CD14-positive monocyte (primary cell): ENCODE measurements at regions not wholly inside any gene's neighbourhood (a gene's known extent, or its start where the extent isn't known, plus 50 kb on each side); places are given as distances from the start of the nearest gene placed in this dataset.
A peak's percentile ranks its signal among the peaks of the same experiment; 100 is the strongest.
"Not testable (repeated sequence)": the region's sequence is repeated elsewhere in the genome, so short reads cannot be mapped to it uniquely, and the experiment has no call there.

ENCODE experiments used
- DNase-seq, 3 donors: peaks; one replicate each; pipeline ENCODE4 v3.0.0-alpha.2; 2011 to 2022
- H2AFZ ChIP-seq: 2 replicates; pipeline ENCODE4 v1.6.0; 2012; ENCODE audit warnings: mild to moderate bottlenecking, low read depth, low read length, inconsistent platforms; ENCODE audit not compliant: insufficient read depth, poor library complexity, severe bottlenecking
- H3K27ac ChIP-seq, 2 donors: 1 replicate in 1 of 2; 2 replicates in 1 of 2; pipeline ENCODE4 v1.5.1; 2012 to 2013; ENCODE audit warnings: low read length in 2 of 2, control low read depth in 1 of 2, inconsistent platforms in 1 of 2, low read depth in 1 of 2, mild to moderate bottlenecking in 1 of 2
- H3K27me3 ChIP-seq, 2 donors: one replicate each; pipeline versions ENCODE4 v1.6.0 to v1.6.1; 2011 to 2013; ENCODE audit warnings: low read length in 2 of 2; ENCODE audit not compliant: control insufficient read depth in 2 of 2, insufficient read depth in 2 of 2
- H3K36me3 ChIP-seq, 2 donors: replicated peaks in 1 of 2; 1 replicate in 1 of 2; 2 replicates in 1 of 2; pipeline versions ENCODE4 v1.5.1 to v1.6.1; 2012 to 2013; ENCODE audit warnings: low read length in 2 of 2, control low read depth in 1 of 2, inconsistent platforms in 1 of 2, mild to moderate bottlenecking in 1 of 2; ENCODE audit not compliant: insufficient read depth in 2 of 2, control insufficient read depth in 1 of 2
- H3K4me1 ChIP-seq, 2 donors: 1 replicate in 1 of 2; 2 replicates in 1 of 2; pipeline versions ENCODE4 v1.5.1 to v1.6.1; 2012 to 2013; ENCODE audit warnings: low read length in 2 of 2, control low read depth in 1 of 2, inconsistent platforms in 1 of 2, mild to moderate bottlenecking in 1 of 2, moderate library complexity in 1 of 2; ENCODE audit not compliant: insufficient read depth in 2 of 2, control insufficient read depth in 1 of 2
- H3K4me2 ChIP-seq: replicated peaks from 2 replicates; pipeline ENCODE3; 2012; ENCODE audit warnings: low read length, moderate library complexity, mild to moderate bottlenecking; ENCODE audit not compliant: poor library complexity, severe bottlenecking; ENCODE audit errors: extremely low read depth
- H3K4me3 ChIP-seq, 3 experiments: fragments of 200-600 bp in 1 of 3; sonication (generic) in 1 of 3; replicated peaks in 1 of 3; 1 replicate in 2 of 3; 2 replicates in 1 of 3; pipeline ENCODE4 v1.5.1; 2011 to 2013; ENCODE audit warnings: low read length in 3 of 3, mild to moderate bottlenecking in 3 of 3, control low read depth in 2 of 3, low read depth in 2 of 3, inconsistent platforms in 1 of 3, moderate library complexity in 1 of 3
- H3K79me2 ChIP-seq: 2 replicates; pipeline ENCODE4 v1.6.0; 2012; ENCODE audit warnings: mild to moderate bottlenecking, control low read depth, inconsistent platforms, low read length, moderate library complexity; ENCODE audit not compliant: insufficient read depth
- H3K9ac ChIP-seq: 2 replicates; pipeline ENCODE4 v1.6.0; 2017; ENCODE audit warnings: low read length, mild to moderate bottlenecking; ENCODE audit not compliant: insufficient read depth, poor library complexity, severe bottlenecking
- H3K9me3 ChIP-seq, 2 donors: replicated peaks in 1 of 2; 1 replicate in 1 of 2; 2 replicates in 1 of 2; pipeline versions ENCODE4 v1.5.1 to v1.6.1; 2012 to 2013; ENCODE audit warnings: low read length in 2 of 2, control low read depth in 1 of 2; ENCODE audit not compliant: control insufficient read depth in 1 of 2, insufficient read depth in 1 of 2
- H4K20me1 ChIP-seq: 2 replicates; pipeline ENCODE4 v1.6.0; 2012; ENCODE audit warnings: mild to moderate bottlenecking, low read length, control low read depth, moderate library complexity; ENCODE audit not compliant: insufficient read depth
- H3K27ac Mint-ChIP-seq, 7 donors: one replicate each; pipeline ENCODE4 v1.8.0; 2020; ENCODE audit warnings: mild to moderate bottlenecking in 7 of 7, mixed read lengths in 7 of 7, moderate library complexity in 6 of 7, inconsistent platforms in 2 of 7
- H3K27me3 Mint-ChIP-seq, 3 donors: one replicate each; pipeline ENCODE4 v1.8.0; 2021 to 2022; ENCODE audit warnings: low read depth in 3 of 3, mild to moderate bottlenecking in 3 of 3, mixed read lengths in 3 of 3, moderate library complexity in 3 of 3, inconsistent platforms in 1 of 3
- H3K36me3 Mint-ChIP-seq, 2 donors: one replicate each; pipeline ENCODE4 v1.8.0; 2020; ENCODE audit warnings: mixed read lengths in 2 of 2, inconsistent platforms in 1 of 2, mild to moderate bottlenecking in 1 of 2
- H3K4me1 Mint-ChIP-seq: one replicate; pipeline ENCODE4 v1.8.0; 2020; ENCODE audit warnings: mild to moderate bottlenecking, mixed read lengths
- H3K4me3 Mint-ChIP-seq, 2 donors: one replicate each; pipeline ENCODE4 v1.8.0; 2020; ENCODE audit warnings: mild to moderate bottlenecking in 2 of 2, mixed read lengths in 2 of 2, moderate library complexity in 1 of 2
- H3K9me3 Mint-ChIP-seq, 7 donors: one replicate each; pipeline ENCODE4 v1.8.0; 2020 to 2022; ENCODE audit warnings: mixed read lengths in 7 of 7, mild to moderate bottlenecking in 6 of 7, moderate library complexity in 6 of 7, inconsistent platforms in 2 of 7
- CTCF ChIP-seq: fragments of 200-600 bp; IDR thresholded peaks from one replicate; pipeline ENCODE4 v1.8.0; 2022; ENCODE audit warnings: antibody characterized with exemption, mild to moderate bottlenecking
- WGBS: methylation state at CpG from one replicate; pipeline ENCODE4 v1.1.5; 2013; ENCODE audit warnings: missing lambda C conversion rate; ENCODE audit not compliant: insufficient coverage; 5-methylcytosine and 5-hydroxymethylcytosine counted together
- intact Hi-C, 2 donors: fragments of 100-400 bp; cut with micrococcal nuclease; formaldehyde crosslinking; loops; one replicate each; pipeline versions ENCODE4 v1.15.0 to v1.15.1; 2023

GRCh38 chr16:88274847-88275246, 107.9 kb upstream of the ZNF469 start:
- Histone ChIP-seq H2AFZ (no peak overlapping the region), H3K27ac (no peak overlapping the region), H3K4me1 (peaks cover 0 to 8% of the 10 kb centered on the region in 2 donors), H3K9ac (no peak overlapping the region), H3K27me3 (no peaks in the 10 kb centered on the region), H4K20me1 (no peaks in the 10 kb centered on the region), H3K4me2 (no peak overlapping the region), H3K36me3 (no peaks in the 10 kb centered on the region), H3K4me3 (no peak overlapping the region), H3K79me2 (no peaks in the 10 kb centered on the region), H3K9me3 (peaks cover 11 to 22% of the 10 kb centered on the region in 2 donors)
- DNase-seq = no peak
- peaks cover 8% of the 10 kb centered on the region for H3K4me1 Mint-ChIP-seq
- peaks cover 0 to 4% (median 1%) of the 10 kb centered on the region in 3 donors for H3K27me3 Mint-ChIP-seq
- peak overlapping the region in 1 of 7 donors; percentile 83 for H3K27ac Mint-ChIP-seq
- no peaks in the 10 kb centered on the region for H3K36me3 Mint-ChIP-seq
- intact Hi-C loops = no loop called here
- H3K9me3 Mint-ChIP-seq = peaks cover 0 to 19% (median 6%) of the 10 kb centered on the region in 7 donors
- 83% methylated on average over 3 of the region's 17 CpGs for WGBS
- TF ChIP-seq CTCF = no peak
- H3K4me3 Mint-ChIP-seq = no peak overlapping the region

DNA sequence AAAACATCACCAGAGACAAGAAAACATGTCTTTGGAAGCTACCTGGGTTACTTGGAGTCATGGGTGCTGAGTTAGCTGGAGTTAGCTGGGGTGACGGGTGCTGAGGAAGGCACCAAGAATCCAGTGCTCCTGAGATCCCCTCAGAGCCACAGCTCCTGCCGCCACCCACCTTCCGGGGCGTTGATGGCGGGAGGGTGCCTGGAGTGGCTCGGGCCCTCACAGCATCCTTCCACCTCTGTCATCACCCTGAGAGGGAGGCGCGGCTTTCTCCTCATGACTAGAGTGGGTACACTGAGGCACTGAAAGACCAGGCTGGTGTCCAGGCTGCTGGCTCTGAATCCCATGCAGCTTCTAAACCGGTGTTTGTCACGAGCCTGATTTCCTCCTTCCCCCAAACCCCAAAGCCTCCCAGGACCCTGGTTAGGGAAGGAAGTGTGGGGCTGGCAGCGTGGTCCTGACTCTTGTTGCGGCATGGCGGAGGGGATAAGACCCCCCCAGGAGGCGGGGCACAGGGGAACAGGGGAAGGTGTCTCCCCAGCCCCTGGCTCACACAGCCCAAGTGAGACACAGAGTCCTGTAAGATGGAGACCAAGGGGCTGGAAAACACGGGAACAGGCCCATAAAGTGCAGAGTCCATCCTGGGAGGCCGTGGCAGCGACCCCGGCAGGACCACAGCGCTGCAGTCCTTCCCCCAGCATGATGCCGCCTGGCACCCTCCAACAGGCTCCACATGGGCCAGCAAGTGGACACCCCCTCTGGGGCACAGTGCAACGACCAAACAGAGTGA, 107.2 kb upstream of the ZNF469 start:
- not testable (repeated sequence) for H3K27me3 Mint-ChIP-seq

DNA sequence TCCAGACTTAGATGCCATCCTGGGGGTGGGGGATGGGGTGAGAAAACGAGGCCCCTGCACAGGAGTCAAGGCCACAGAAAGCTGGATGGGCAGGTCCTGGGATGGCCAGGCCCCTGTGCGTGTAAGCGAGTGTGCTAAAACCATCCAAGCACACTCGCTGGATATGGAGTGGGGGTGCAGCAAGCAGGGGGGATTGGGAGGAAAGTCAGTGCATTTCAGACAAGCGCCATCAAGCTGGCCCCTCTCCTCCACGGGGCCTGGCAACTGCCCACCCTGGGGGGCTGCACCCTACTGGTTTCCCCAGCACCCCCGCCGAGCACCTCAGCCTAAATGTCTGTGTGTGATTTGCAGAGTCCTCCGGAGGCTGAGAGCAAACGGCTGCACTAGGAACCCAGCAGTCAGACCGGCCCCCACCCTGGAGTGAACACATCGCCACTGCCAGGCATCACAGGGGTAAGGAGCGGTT, 106.6 kb upstream of the ZNF469 start:
- H3K27me3 ChIP-seq, H3K4me3 ChIP-seq, H3K9ac ChIP-seq, H3K79me2 ChIP-seq, H3K27me3 Mint-ChIP-seq, H2AFZ ChIP-seq, intact Hi-C loops, H3K27ac Mint-ChIP-seq, H4K20me1 ChIP-seq, H3K4me1 ChIP-seq, H3K4me2 ChIP-seq, H3K27ac ChIP-seq, H3K4me3 Mint-ChIP-seq, DNase-seq, H3K36me3 ChIP-seq, H3K4me1 Mint-ChIP-seq, H3K36me3 Mint-ChIP-seq: not testable (repeated sequence)
- WGBS = 72% methylated on average over 8 of the region's 13 CpGs
- H3K9me3 ChIP-seq = peaks cover 20 to 35% of the 10 kb centered on the region in 2 donors
- H3K9me3 Mint-ChIP-seq = peaks cover 0 to 29% (median 8%) of the 10 kb centered on the region in 7 donors

More for the DNA sequence above, 107.2 kb upstream of the ZNF469 start:
- H3K27ac ChIP-seq, H3K4me3 ChIP-seq, H4K20me1 ChIP-seq, H3K36me3 ChIP-seq, H3K27ac Mint-ChIP-seq, H3K36me3 Mint-ChIP-seq, H2AFZ ChIP-seq, H3K4me1 Mint-ChIP-seq, DNase-seq, H3K27me3 ChIP-seq, intact Hi-C loops, H3K4me2 ChIP-seq, H3K4me1 ChIP-seq, H3K4me3 Mint-ChIP-seq, H3K9ac ChIP-seq, H3K79me2 ChIP-seq: not testable (repeated sequence)
- H3K9me3 Mint-ChIP-seq = peaks cover 0 to 26% (median 8%) of the 10 kb centered on the region in 7 donors
- WGBS = 64% methylated on average over 5 of the region's 21 CpGs
- peaks cover 18 to 28% of the 10 kb centered on the region in 2 donors for H3K9me3 ChIP-seq
